ENCODE measurements at regions not wholly inside any gene's neighbourhood (a gene's known extent, or its start where the extent isn't known, plus 50 kb on each side); places are given as distances from the start of the nearest gene placed in this dataset.

DNA sequence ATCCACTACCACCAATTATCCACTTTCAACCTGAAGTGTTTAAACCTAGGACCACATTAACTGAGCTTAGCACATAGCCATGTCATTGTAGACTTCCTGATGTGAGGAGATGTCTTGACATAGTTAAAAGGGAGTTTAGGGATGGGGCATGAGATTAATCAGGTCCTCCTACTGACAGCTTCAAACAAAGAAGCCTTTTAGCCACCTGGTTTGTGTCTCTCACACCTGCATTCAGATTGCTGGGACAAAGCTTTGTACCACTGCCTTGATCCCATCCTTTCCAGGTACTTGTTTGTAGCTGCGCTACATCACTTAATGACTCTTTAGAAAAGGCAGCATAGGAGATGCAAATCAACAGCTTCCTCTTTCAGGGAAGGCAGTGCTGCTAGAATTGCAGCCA is 340.7 kb upstream of the DDHD1 start:
- TF ChIP-seq, protein P1, sequence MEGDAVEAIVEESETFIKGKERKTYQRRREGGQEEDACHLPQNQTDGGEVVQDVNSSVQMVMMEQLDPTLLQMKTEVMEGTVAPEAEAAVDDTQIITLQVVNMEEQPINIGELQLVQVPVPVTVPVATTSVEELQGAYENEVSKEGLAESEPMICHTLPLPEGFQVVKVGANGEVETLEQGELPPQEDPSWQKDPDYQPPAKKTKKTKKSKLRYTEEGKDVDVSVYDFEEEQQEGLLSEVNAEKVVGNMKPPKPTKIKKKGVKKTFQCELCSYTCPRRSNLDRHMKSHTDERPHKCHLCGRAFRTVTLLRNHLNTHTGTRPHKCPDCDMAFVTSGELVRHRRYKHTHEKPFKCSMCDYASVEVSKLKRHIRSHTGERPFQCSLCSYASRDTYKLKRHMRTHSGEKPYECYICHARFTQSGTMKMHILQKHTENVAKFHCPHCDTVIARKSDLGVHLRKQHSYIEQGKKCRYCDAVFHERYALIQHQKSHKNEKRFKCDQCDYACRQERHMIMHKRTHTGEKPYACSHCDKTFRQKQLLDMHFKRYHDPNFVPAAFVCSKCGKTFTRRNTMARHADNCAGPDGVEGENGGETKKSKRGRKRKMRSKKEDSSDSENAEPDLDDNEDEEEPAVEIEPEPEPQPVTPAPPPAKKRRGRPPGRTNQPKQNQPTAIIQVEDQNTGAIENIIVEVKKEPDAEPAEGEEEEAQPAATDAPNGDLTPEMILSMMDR (IDR thresholded peaks at IDR 0.05; ENCODE audit: insufficient read depth, missing control alignments) = no peak
- DNase-seq (ENCODE audit: insufficient read length, low spot score) (no peak), FAIRE-seq (no peak)

DNA sequence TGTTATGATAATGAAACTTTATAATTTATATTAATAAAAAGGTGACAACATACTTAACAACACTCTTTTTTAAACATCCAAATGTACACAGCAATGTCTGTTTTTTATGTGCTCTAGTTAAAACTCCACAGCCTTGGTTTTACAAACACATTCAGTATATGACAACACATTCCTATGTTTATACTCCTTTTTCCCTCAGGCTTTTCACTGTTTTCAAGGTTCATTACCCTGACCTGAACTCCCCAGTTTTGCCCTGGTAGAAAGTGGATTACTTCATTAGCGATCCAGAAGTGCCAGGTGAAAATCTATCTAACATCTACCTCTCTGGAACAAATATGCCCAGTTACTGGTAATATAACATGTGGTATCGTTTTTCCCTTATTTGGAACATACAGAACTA is 340.2 kb upstream of the DDHD1 start:
- TF ChIP-seq, protein P1 (IDR thresholded peaks at IDR 0.05; ENCODE audit: insufficient read depth, missing control alignments) = no peak
- no peak for FAIRE-seq
- no peak for DNase-seq (ENCODE audit: insufficient read length, low spot score)

DNA sequence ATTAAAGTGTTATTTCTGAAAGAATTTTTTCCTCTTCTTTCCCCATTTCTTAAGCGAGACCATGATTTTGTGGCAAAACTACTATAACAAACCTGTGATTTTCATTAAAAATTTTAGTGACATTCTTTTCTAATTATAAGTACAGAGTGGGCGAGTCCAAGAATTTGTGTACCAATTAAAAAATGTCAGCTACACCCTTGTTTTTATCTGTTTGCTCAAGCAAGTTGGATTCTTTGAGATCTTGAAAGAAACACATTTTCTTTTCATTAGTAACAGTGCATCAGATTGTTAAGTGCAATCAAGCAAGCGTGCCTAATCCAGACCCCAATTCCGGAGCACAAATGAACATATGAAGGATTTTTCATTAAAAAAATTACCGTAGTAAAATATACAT is 338.8 kb upstream of the DDHD1 start:
- DNase-seq (ENCODE audit: insufficient read length, low spot score) (no peak), FAIRE-seq (no peak)
- TF ChIP-seq, protein P1 (IDR thresholded peaks at IDR 0.05; ENCODE audit: insufficient read depth, missing control alignments) = no peak

DNA sequence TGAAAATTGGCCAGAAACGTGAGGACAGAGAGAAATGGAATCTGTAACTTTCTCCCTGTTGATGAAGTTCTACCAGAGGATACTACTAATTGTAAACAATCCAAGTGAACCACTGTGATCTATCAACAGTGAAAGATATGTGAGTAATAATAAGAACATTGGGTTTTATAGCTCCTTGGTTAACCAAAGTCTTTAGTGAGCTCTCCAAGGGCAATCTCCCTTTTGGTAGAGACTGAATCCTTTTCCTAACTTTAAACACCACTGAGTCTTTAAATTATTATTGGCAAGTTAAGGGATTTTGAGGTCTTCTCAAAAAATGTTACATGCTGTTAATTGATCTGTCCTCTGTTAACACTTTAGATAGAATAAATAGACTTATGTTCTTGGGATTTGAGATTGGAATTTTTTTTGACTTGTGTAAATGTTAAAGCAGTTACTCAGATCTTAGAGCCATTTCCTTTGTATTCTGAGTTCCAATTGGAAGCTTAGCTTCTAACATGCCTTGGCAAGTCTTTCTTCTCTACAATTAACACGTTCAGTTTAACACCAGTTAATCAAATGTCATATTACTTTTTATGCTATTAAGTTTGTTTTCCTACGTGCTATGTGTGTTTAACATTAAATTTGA is 338.2 kb upstream of the DDHD1 start:
- no peak for DNase-seq (ENCODE audit: insufficient read length, low spot score)
- TF ChIP-seq, protein P1 (IDR thresholded peaks at IDR 0.05; ENCODE audit: insufficient read depth, missing control alignments) = no peak
- FAIRE-seq = no peak

DNA sequence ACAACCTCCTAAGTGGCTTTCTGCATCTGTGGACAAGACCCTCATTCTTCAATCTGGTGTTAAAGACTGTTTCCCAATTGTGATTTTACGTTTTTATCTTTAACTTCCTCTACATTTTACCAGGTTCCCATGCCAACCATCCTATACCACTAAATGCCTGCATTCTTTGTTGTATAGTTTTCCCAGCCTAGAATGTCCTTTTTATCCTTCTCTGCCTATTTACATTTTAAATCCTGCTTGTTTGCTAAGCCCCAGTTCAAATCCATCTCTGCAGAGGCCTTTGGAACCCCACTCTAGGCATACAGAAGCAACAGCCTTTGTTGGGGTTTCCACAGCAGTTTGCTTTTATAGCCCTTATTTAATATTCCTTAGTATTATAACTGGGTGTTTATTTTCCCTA is 325.1 kb upstream of the DDHD1 start:
- FAIRE-seq = no peak
- TF ChIP-seq, protein P1 (IDR thresholded peaks at IDR 0.05; ENCODE audit: insufficient read depth, missing control alignments) = no peak
- no peak for DNase-seq (ENCODE audit: insufficient read length, low spot score)

DNA sequence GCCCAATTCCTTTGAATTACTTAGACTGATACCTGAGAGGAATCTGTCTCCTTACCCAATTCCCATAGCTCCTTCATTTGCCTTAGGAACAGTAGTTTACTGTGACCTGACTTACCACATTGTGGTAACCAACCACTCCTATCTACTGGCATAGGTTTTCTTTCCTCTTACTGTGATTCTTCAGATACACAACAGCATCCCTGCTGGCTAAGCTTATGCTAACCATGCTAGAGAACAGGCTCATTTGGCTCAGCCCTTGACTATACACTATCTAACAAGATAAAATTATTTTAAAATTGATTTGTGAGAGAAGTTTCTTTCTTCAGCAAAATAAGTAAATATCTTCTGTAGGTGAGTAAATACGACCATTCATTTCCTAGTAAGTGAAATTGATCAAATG is 320.4 kb upstream of the DDHD1 start:
- TF ChIP-seq, protein P1 (IDR thresholded peaks at IDR 0.05; ENCODE audit: insufficient read depth, missing control alignments) = no peak
- DNase-seq (ENCODE audit: insufficient read length, low spot score) = no peak
- FAIRE-seq = no peak

DNA sequence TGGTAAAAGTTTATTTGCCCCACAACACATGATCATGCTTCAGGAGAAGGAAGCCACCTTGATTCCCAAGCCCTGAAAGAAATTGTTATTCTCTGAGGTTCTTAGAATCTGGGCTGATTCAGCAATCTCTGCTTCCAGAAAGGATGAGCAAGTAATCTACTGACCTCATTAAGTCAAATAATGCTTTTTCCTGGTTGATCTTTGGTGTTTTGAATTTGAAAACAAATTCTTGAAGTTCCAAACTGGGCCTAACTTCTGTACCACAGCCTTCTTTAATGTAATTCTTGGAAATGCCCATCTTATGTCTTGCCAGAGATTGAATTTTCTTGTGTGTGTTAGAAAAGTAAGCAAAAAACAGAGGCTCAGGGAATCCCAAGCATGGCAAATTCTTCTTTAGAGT is 319.2 kb upstream of the DDHD1 start:
- TF ChIP-seq, protein P1 (IDR thresholded peaks at IDR 0.05; ENCODE audit: insufficient read depth, missing control alignments) = no peak
- DNase-seq (ENCODE audit: insufficient read length, low spot score) (no peak), FAIRE-seq (no peak)

All from D721Med (cell line).